ENCODE measurements at regions not wholly inside any gene's neighbourhood (a gene's known extent, or its start where the extent isn't known, plus 50 kb on each side); places are given as distances from the start of the nearest gene placed in this dataset.

DNA sequence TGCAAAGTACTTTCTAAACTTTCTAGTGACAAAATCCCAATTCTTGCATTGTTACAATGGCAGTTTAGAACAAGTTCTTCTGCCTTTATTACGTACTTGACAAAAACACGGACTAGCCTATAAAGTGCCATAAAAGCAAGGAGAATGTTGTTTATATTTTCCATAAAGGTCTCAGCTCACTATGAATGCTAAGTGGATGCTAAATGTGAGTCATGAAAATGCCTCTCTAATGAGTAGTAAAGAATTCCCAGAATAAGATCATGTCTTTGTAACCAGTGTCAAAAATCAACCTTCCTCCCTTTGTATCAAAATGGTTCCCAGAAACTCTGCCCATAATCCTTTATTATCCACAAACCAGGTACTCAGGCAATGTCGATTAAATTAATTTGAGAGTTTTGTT lies 539.8 kb upstream of the SLIT2 start:
- no peak for DNase-seq (ENCODE audit: low read depth)

DNA sequence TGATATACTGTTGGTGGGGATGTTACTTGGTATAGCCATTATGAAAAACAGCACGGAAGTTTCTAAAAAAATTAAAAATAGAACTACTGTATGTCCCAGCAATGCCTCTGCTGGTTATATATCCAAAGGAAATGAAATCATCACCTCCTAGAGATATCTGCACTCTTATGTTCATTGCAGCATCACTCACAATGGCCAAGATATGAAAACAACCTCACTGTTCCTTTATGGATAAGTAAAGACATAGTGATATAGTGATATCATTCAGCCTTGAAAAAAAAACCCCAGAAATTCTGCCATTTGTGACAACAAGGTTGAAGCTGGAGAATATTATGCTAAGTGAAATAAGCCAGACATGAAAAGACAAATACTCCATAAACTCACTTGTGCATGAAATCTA lies 543.8 kb upstream of the SLIT2 start:
- DNase-seq (ENCODE audit: low read depth): no peak

DNA sequence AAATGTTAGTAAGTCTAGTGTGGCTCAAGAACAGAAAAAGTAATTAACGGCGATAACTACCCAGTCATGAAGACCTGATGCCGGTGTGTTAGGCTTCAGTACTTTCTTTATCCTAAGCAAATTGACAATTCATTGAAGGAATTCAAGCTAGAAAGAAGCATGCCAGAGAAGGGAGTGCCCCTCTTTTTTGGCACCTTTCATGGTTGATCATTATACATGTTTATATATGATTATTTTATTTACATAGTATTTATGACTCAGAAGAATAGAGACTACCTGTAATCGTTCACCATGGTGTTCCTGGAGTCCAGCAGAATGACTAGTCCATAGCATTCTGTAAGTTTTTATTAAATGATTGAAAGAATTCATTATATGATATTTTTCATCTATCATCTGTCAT lies 548.3 kb upstream of the SLIT2 start:
- no peak for DNase-seq (ENCODE audit: low read depth)

GRCh38 chr4:19700992-19701391 lies 550.7 kb upstream of the SLIT2 start:
- no peak for DNase-seq (ENCODE audit: low read depth)

DNA sequence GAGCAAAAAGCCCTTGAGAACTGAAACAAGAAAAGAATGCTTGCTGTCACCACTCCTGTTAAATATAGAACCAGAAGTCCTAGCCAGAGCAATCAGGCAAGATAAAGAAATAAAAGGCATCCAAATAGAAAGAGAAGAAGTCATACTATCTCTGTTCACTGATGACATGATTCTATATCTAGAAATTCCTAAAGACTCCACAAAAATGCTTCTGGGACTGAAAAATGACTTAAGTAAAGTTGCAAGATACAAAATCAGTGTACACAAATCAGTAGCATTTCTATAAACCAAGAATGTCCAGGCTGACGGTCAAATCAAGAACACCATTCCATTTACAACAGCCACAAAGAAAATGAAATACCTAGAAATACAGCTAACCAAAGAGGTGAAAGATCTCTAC lies 552.7 kb upstream of the SLIT2 start:
- no peak for DNase-seq (ENCODE audit: low read depth)

DNA sequence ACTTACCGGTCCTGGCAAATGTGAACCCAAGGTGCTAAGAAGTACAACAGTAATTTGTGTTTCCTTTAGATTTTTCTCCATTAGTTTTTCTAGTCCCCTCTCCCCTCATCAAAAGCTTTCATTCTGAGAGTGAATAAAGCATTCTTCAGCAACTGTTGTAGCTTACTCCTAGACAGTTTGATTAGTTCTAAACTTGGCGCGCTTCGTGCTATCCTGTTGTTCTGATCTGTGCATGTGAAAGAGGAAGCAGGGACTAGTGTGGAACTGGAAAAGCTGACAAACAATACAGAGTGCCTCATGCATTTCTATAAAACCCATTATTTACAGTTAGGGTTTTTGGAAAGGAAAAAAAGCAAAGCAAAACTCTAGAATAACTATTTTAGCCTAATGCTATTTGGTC lies 556.9 kb upstream of the SLIT2 start:
- no peak for DNase-seq (ENCODE audit: low read depth)

GRCh38 chr4:19693936-19694570 lies 557.7 kb upstream of the SLIT2 start:
- DNase-seq (ENCODE audit: low read depth): no peak

DNA sequence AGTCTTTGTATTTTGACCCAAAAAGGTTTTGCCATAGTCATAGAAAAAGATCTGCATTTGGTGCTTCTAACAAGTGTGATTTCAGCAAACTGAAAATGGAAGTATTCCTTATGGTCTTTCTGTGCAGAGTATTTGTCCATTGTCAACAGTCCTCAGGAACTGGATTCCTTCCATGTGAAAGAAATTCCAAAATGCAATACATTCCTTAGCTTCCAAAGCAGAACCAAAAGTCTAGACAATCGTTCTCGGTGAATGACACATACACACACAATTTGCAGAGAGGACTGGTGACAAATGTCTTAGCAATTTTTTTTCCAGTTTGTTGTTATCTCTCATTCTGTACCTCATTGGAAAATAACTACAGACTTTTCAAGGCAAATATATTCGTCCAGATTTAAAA lies 562.2 kb upstream of the SLIT2 start:
- no peak for DNase-seq (ENCODE audit: low read depth)

- DNase-seq (ENCODE audit: low read depth): no peak
Measured at GRCh38 chr4:19686456-19686855, 565.2 kb upstream of the SLIT2 start.

DNA sequence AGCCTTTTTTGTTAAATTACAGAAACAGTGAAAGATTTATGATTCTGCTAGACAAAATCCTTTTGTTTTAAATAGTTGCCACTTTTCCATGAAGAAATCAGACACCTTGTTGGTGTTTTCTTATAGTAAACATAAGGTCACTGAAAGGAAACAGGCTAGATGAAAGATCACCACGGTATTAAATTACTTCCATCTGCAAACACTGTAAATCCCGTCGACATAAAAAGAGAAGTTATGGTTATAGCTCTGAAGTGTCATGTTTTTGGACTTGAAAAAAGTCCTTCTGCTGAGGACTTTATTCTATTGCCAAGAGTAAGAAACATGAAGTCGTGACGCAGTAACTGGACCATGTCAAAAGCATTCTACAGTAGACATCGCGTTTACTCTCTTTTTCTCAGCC lies 567.6 kb upstream of the SLIT2 start:
- no peak for DNase-seq (ENCODE audit: low read depth)

GRCh38 chr4:19683426-19683825 lies 568.3 kb upstream of the SLIT2 start:
- DNase-seq (ENCODE audit: low read depth): no peak

DNA sequence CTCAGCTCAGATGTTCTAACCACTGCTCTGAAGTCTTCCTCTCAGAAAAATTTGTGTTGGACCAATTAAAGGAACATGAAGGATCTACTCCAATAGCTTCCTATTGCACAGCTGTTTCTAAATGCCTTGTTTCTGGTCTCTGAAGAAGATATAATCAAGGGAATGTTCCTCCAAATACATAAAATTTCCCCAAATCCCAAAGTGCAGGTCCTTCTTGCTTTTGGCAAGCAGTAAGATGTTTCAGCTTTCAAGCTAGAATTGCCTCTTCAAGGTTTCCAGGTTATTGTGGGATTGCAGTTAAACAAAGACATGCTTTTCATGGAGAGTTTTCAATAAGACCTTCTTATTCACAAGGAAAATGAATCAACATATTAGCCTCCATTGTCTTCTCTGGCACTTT lies 574.5 kb upstream of the SLIT2 start:
- no peak for DNase-seq (ENCODE audit: low read depth)

GRCh38 chr4:19675172-19675811 lies 576.4 kb upstream of the SLIT2 start:
- no peak for DNase-seq (ENCODE audit: low read depth)

- no peak for DNase-seq (ENCODE audit: low read depth)
Measured at GRCh38 chr4:19659101-19659500, 592.6 kb upstream of the SLIT2 start.

DNA sequence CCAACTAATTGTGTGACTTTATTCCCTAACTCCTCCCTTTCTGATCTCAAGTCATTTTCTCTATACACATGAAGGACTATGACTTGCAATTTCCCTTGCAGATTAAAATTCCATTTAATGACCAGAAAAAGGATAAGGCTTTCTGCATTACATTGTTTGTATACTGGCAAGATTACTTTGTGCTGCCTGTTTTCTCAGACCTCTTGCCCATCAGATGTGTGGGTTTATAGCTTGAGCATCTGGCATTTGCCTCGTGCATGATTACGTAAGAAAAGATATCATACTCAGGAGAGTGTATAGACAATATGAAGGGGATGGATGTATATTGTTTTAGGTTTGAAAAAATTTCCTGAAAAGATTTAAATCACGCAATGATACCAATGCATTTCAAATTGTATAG lies 593.8 kb upstream of the SLIT2 start:
- no peak for DNase-seq (ENCODE audit: low read depth)

DNA sequence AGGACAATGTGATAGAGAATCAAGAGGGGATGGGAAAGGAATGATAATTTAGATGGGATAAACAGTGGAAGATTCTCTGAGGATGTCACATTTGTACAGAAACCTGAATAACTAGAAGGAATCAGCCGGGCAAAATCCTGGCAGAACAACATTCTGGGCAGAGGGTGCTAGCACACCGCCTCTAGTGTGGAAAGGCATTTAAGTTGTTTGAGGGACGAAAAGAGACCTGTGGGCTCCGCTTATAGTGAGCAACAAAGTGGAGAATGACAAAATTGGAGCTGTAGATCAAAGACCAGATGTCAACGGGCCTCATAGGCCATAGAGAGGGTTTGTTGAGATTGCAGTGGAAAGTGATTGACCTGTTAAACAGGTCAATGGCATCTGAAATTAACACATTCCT lies 596.0 kb upstream of the SLIT2 start:
- DNase-seq (ENCODE audit: low read depth): no peak

GRCh38 chr4:19650903-19651864 lies 600.5 kb upstream of the SLIT2 start:
- DNase-seq (ENCODE audit: low read depth): no peak

DNA sequence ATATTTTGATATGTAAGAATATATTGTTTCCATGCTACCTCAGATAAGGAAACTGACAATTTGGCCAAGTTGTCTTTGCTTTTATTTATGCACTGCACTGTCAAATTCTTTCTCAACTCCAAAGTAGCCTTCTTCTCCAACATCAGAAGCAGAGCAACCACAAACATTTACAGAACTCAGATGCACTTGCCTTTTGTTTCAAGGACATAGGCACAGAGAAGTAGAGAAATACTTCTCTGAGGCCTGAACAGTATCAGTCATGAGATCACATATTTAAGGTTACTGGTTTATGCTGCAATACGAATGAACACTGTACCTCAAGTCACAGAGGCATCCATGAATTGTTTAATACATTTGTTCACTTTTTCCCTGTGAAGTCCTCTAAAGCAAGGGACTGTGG lies 606.1 kb upstream of the SLIT2 start:
- DNase-seq (ENCODE audit: low read depth): no peak

GRCh38 chr4:19636451-19636850 lies 615.3 kb upstream of the SLIT2 start:
- DNase-seq (ENCODE audit: low read depth): no peak

GRCh38 chr4:19631814-19632213 lies 619.9 kb upstream of the SLIT2 start:
- no peak for DNase-seq (ENCODE audit: low read depth)

DNA sequence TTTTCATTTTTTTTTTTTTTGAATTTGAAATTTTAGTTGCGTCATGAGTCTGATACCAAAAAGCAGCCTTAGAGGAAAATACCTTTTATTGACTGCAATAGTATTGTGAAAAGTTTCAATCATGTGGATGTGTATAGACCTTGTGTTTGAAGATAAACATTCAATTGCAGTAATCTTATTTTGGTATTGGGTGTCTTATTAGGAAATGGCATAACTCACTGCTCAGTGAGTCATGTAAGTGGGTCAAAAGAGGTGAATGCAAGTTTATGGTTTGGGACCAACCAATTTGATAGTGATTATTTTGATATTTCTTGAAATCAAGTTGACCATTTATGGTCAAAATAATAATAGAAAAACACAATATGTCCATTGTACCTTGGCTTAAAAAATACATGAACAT lies 627.8 kb upstream of the SLIT2 start:
- no peak for DNase-seq (ENCODE audit: low read depth)

DNA sequence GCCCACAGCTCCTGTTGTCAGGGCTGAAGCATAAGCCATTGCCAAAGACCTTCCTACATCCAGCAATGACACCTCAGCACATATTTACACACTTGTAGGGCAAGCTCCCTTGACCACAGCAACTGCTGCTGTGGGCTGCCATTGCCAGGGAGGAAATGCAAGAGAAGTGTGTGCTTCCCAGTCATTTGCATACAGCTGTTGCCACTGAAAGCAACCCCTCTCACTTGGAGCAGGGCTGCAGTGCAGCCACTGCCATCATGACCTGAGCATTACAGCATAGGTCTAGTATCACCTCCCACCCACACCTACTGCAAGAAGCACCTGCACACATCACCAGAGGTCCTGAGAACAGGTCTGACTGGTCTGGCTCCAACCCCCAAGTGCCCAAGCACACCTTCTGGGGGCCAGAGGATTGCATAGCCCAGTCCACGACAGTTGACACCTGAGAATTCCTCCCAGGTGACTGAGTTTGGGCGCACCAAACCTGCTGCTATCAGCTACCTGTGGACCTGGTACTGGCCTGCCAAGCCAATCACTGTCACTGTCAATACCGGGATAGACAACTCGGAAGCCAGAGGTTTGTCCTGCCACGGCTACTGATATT lies 636.5 kb upstream of the SLIT2 start:
- no peak for DNase-seq (ENCODE audit: low read depth)

DNA sequence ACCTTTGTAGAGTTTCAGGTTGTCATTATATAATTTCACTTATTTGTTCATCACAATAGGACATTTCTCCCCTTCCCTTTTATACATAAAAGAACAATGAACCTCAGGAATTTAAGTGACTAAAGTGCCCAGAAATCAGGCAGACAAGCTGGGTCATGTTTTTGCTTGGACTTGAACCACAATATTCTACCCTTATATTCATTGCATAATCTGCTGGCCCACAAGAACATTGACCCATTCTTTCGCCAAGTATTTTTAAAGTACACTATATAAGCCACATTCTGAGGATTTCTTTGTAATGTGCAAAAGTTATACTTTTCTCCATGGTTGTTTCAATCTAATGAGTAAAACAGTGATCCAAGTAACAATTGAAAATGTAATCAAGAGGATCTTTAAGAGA lies 637.5 kb upstream of the SLIT2 start:
- no peak for DNase-seq (ENCODE audit: low read depth)

Measured in stimulated activated CD8-positive, alpha-beta memory T cell treated with anti-CD3 and anti-CD28 coated beads, Interleukin-15, amount 100 ng/mL, for 1 hour (primary cell).